HCT116 (cell line): ENCODE measurements at regions not wholly inside any gene's neighbourhood (a gene's known extent, or its start where the extent isn't known, plus 50 kb on each side); places are given as distances from the start of the nearest gene placed in this dataset.

Experiments
- ATF3 ChIP-seq: IDR thresholded peaks from 2 replicates; pipeline ENCODE4 v1.6.1; 2012
- CTCF ChIP-seq, 3 experiments: fragments of 200-600 bp in 1 of 3; sonication (generic) in 1 of 3; IDR thresholded peaks in 2 of 3; conservative IDR thresholded peaks in 1 of 3; 2 replicates each; pipeline ENCODE4 v1.5.1; 2012 to 2017; ENCODE audit warnings: low read depth in 2 of 3, low read length in 2 of 3, antibody characterized with exemption in 1 of 3, borderline replicate concordance in 1 of 3, control low read depth in 1 of 3, mild to moderate bottlenecking in 1 of 3, mixed read lengths in 1 of 3, mixed run types in 1 of 3, moderate library complexity in 1 of 3; ENCODE audit not compliant: insufficient read depth in 1 of 3
- EZH2 ChIP-seq: fragments of 200-600 bp; sonication (generic); IDR thresholded peaks from 2 replicates; pipeline ENCODE4 v1.6.1; 2017; ENCODE audit warnings: antibody characterized with exemption, mixed run types
- MAX ChIP-seq: IDR thresholded peaks from 2 replicates; pipeline ENCODE4 v1.6.1; 2012
- POLR2A ChIP-seq: IDR thresholded peaks from 2 replicates; pipeline ENCODE4 v1.7.0; 2011; ENCODE audit warnings: borderline replicate concordance; ENCODE audit not compliant: insufficient read depth, insufficient read length; ENCODE audit errors: extremely low read depth
- POLR2AphosphoS5 ChIP-seq: IDR thresholded peaks from 2 replicates; pipeline ENCODE4 v1.6.1; 2011; ENCODE audit warnings: mild to moderate bottlenecking, low read depth, low read length, moderate library complexity
- ZBTB33 ChIP-seq: IDR thresholded peaks from 2 replicates; pipeline ENCODE4 v1.6.1; 2011; ENCODE audit warnings: mild to moderate bottlenecking, low read length, moderate library complexity; ENCODE audit not compliant: insufficient replicate concordance; ENCODE audit errors: extremely low read depth

- no peak for TF ChIP-seq CTCF (IDR thresholded peaks at IDR 0.05 in 2 of 3, conservative IDR thresholded peaks at IDR 0.05 in 1 of 3; ENCODE audit: borderline replicate concordance in 1 of 3, insufficient read depth in 1 of 3, low read depth in 2 of 3, low read length in 2 of 3)
- TF ChIP-seq POLR2AphosphoS5, result no peak
- TF ChIP-seq EZH2, result no peak
- no peak for TF ChIP-seq POLR2A
- no peak for TF ChIP-seq ZBTB33
- TF ChIP-seq ATF3, result no peak
- TF ChIP-seq MAX, result no peak
Measured at GRCh38 chr7:68276725-68277124, 1280.1 kb downstream of the TYW1 start.
